GM12878 (cell line): ENCODE measurements at regions not wholly inside any gene's neighbourhood (a gene's known extent, or its start where the extent isn't known, plus 50 kb on each side); places are given as distances from the start of the nearest gene placed in this dataset.

Experiments used
- EP300 ChIP-seq, 2 experiments: fragments of 150-350 bp in 1 of 2; IDR thresholded peaks; 2 replicates each; pipeline ENCODE4 v1.6.1; 2011 to 2012; ENCODE audit warnings: low read depth in 2 of 2, low read length in 2 of 2, borderline replicate concordance in 1 of 2, improper control_type of control experiment in 1 of 2, inconsistent platforms in 1 of 2; ENCODE audit not compliant: control insufficient read depth in 1 of 2
- POLR2A ChIP-seq: IDR thresholded peaks from 2 replicates; pipeline ENCODE4 v1.6.1; 2011; ENCODE audit warnings: low read depth, mild to moderate bottlenecking, low read length
- POLR2AphosphoS5 ChIP-seq: IDR thresholded peaks from 2 replicates; pipeline ENCODE4 v1.6.1; 2011; ENCODE audit warnings: mild to moderate bottlenecking, low read length, inconsistent platforms
- RFX5 ChIP-seq: IDR thresholded peaks from 2 replicates; pipeline ENCODE4 v1.6.1; 2011; ENCODE audit warnings: low read depth, low read length, improper control_type of control experiment
- SMC3 ChIP-seq: IDR thresholded peaks from 2 replicates; pipeline ENCODE4 v1.6.1; 2011; ENCODE audit warnings: low read length, improper control_type of control experiment, borderline replicate concordance
- ZNF24 ChIP-seq: fragments of 450-650 bp; IDR thresholded peaks from 2 replicates; pipeline ENCODE4 v1.6.1; 2017; ENCODE audit warnings: antibody characterized with exemption, mild to moderate bottlenecking

DNA sequence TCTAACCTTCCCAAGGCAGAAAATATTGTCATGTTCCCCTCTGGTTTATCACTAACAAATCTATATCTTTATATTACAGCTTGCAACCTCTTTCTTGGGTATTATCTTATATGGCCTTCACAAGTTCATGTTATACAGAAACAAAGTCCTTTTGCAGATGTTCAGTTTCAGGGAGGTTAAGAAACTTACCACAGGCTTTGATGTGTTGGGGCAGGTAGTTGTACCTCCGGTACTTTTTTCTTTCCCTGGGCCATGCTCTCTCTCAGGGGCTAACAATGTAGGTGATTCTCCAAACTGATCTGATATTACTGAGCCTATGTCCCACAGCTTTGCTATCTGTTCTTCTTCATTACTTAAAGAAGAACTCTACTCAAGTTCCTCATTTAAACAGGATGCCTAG, 548.9 kb upstream of the SYT4 start:
- TF ChIP-seq RFX5 (no peak), EP300 (IDR thresholded peaks at IDR 0.05; ENCODE audit: borderline replicate concordance in 1 of 2, control insufficient read depth in 1 of 2, low read depth in 2 of 2, low read length in 2 of 2) (no peak), SMC3 (no peak), POLR2AphosphoS5 (no peak), ZNF24 (no peak), POLR2A (no peak)
